ENCODE measurements at regions not wholly inside any gene's neighbourhood (a gene's known extent, or its start where the extent isn't known, plus 50 kb on each side); places are given as distances from the start of the nearest gene placed in this dataset.

- no peak for DNase-seq
Observed at GRCh38 chr3:117091676-117092075, 382.1 kb downstream of the TUSC7 start.

- DNase-seq, result no peak
Observed at GRCh38 chr3:117096549-117096948, 387.0 kb downstream of the TUSC7 start.

- DNase-seq, result no peak
Observed at GRCh38 chr3:117097351-117097750, 387.8 kb downstream of the TUSC7 start.

- DNase-seq, result no peak
Observed at GRCh38 chr3:117101697-117102096, 392.1 kb downstream of the TUSC7 start.

GRCh38 chr3:117102426-117102825 lies 392.8 kb downstream of the TUSC7 start:
- no peak for DNase-seq

GRCh38 chr3:117103675-117104074 lies 394.1 kb downstream of the TUSC7 start:
- DNase-seq, result no peak

GRCh38 chr3:117104381-117104780 lies 394.8 kb downstream of the TUSC7 start:
- DNase-seq, result no peak

- no peak for DNase-seq
Observed at GRCh38 chr3:117104792-117105191, 395.2 kb downstream of the TUSC7 start.

- no peak for DNase-seq
Observed at GRCh38 chr3:117105686-117106085, 396.1 kb downstream of the TUSC7 start.

GRCh38 chr3:117106396-117106795 lies 396.8 kb downstream of the TUSC7 start:
- no peak for DNase-seq

GRCh38 chr3:117107946-117108345 lies 398.4 kb downstream of the TUSC7 start:
- no peak for DNase-seq

- DNase-seq, result no peak
Observed at GRCh38 chr3:117109178-117109577, 399.6 kb downstream of the TUSC7 start.

- no peak for DNase-seq
Observed at GRCh38 chr3:117114517-117115265, 405.1 kb downstream of the TUSC7 start.

GRCh38 chr3:117117188-117117936 lies 407.8 kb downstream of the TUSC7 start:
- no peak for DNase-seq

- no peak for DNase-seq
Observed at GRCh38 chr3:117118604-117119003, 409.0 kb downstream of the TUSC7 start.

- no peak for DNase-seq
Observed at GRCh38 chr3:117120014-117120413, 410.4 kb downstream of the TUSC7 start.

GRCh38 chr3:117122609-117123008 lies 413.0 kb downstream of the TUSC7 start:
- no peak for DNase-seq

- DNase-seq, result no peak
Observed at GRCh38 chr3:117126460-117126859, 416.9 kb downstream of the TUSC7 start.

- no peak for DNase-seq
Observed at GRCh38 chr3:117126946-117127546, 417.5 kb downstream of the TUSC7 start.

- DNase-seq, result no peak
Observed at GRCh38 chr3:117128133-117128532, 418.6 kb downstream of the TUSC7 start.

GRCh38 chr3:117128872-117129271 lies 419.3 kb downstream of the TUSC7 start:
- DNase-seq, result no peak

GRCh38 chr3:117129516-117129915 lies 419.9 kb downstream of the TUSC7 start:
- DNase-seq, result no peak

- no peak for DNase-seq
Observed at GRCh38 chr3:117130222-117130621, 420.6 kb downstream of the TUSC7 start.

- DNase-seq, result no peak
Observed at GRCh38 chr3:117131259-117131658, 421.7 kb downstream of the TUSC7 start.

All from NCI-H748 treated with DMSO at 0.1 percent for 48 hours (cell line).